SH-SY5Y (cell line): ENCODE measurements at regions not wholly inside any gene's neighbourhood (a gene's known extent, or its start where the extent isn't known, plus 50 kb on each side); places are given as distances from the start of the nearest gene placed in this dataset.

Experiments used
- GATA2 ChIP-seq: IDR thresholded peaks from 2 replicates; pipeline ENCODE4 v1.6.1; 2011; ENCODE audit warnings: mild to moderate bottlenecking, low read depth, low read length
- GATA3 ChIP-seq: IDR thresholded peaks from 2 replicates; pipeline ENCODE4 v1.6.1; 2011; ENCODE audit warnings: low read depth, mild to moderate bottlenecking, low read length, moderate library complexity

DNA sequence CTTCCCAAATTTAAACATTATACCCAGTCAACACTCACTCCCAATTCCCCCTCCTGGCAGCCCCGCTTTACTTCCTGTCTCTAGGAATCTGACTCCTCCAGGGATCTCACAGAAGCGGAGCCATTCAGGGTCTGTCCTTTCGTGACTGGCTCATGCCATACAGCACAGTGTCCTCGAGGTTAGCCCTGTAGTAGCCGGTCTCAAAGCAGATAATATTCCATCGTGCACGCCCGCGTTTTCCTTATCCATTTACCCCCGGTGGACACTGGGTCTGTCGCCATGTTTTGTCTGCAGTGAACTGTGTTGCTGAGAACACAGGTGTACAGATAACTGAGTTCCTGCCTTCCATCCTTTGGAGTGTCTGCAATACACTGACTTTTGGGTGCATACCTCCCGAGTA lies 95.3 kb downstream of the TTLL2 start:
- TF ChIP-seq GATA2 (no peak), GATA3 (no peak)
